Muscle of back (tissue), 3 donors: ENCODE measurements at regions not wholly inside any gene's neighbourhood (a gene's known extent, or its start where the extent isn't known, plus 50 kb on each side); places are given as distances from the start of the nearest gene placed in this dataset.
"Not testable (repeated sequence)": the region's sequence is repeated elsewhere in the genome, so short reads cannot be mapped to it uniquely, and the experiment has no call there.

Experiments used
- DNase-seq, 3 donors: peaks; one replicate each; pipeline versions ENCODE4 v3.0.0 to v3.0.0-alpha.2; 2013

DNA sequence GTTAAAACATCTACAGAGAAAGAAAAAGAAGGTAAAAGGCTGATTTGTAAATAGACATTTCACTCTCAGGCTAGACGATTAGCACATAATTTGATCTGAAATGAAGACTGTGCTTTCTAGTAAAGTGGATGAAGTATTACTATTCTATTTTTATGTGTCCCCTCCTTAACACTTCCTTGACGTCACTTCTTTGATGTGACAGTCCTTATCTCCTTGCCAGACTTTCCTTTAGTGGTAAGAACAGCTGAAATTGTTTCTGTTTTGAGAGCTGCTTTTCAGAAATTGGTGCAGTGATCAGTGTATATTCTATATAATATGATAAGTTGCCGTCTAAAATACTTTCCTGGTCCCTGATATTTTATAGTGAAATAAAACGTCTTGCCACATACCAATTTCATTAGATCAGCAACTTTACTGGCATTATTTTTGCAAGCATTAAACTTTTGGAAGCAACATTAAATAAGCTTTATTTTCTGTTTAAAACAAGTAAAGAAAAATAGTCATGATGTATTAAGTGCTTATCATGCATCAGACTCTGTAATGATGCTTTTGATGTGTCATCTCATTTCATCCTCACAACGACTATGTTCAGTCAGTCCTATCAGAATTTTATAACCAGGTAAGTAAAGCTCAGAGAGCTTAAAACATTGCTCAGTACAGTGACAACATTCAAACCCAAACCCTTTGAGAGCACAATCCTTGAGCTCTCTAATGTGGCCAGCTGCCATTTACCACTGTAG lies 210.3 kb upstream of the PCDH9 start:
- no peak for DNase-seq

DNA sequence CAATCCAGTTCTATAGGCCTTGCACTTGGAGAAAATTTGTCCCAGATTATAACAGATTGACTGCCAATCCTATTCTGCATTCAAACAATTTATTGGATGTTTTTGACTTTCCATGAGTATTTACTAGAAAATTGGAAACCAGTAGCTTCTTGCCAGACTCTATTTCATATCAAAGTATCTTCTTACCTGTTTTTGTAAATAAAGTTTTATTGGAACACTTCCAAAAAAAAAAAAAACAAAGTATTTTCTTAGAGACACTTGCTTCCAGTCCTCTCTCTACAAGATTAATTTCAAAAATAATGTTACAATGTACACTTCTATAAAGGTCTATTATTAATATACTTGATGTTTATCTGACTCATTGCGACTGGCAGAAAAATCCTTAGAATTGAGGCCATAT lies 209.2 kb upstream of the PCDH9 start:
- no peak for DNase-seq

DNA sequence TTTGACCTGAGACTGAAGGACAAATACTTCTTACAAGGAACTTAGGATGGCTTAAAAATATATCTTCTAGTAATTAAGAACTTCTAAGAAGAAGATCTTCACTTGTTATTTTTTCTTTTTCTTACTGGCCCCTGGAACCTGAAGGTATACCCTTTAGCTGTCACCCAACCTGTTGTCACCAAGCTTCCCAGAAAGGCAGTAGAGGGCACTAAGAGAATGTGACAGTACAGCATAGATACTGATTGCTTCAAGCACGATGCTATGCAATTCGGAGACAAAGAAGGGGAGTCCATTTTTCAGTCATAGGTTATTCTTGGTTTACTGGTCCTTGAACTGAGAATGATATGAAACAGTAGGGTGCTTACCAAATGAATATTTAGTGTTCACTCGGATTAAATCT lies 208.3 kb upstream of the PCDH9 start:
- no peak for DNase-seq

DNA sequence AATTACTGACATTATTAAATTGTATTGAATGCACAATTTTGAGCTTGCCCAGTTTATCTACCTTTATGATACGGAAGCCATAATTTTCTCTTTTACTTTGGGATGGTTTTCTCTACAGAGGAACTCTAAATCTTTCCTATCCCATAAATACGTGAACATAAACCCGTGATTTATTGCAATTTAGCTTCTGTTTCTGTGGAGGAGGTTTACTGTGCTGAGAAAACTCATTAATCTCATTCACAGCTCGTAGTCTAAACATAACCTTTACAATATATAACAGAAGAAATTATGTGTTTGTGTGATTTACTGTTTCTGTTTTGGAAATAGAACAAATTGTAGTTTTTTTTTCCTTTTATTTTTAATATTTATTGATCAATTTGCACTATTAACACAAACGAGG lies 207.1 kb upstream of the PCDH9 start:
- no peak for DNase-seq

DNA sequence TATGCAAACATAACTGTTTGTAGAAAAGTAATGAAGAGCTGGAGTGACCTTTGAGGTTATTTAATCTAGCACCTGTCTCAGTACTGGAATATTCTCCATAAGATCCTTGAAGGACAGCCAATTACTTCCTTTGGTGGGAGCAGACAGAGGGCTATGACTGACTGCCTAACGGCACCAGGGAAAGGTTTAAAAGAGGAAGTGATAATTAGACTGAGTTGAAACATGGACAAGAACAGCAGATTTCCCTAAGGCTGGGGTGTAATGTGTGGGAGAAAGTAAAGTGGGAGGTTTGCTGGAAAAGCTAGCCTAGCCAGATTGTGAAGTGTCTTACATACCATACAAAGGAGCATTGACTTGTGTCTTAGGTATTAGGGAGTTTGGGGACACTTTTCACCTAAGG lies 191.3 kb upstream of the PCDH9 start:
- DNase-seq, result no peak

DNA sequence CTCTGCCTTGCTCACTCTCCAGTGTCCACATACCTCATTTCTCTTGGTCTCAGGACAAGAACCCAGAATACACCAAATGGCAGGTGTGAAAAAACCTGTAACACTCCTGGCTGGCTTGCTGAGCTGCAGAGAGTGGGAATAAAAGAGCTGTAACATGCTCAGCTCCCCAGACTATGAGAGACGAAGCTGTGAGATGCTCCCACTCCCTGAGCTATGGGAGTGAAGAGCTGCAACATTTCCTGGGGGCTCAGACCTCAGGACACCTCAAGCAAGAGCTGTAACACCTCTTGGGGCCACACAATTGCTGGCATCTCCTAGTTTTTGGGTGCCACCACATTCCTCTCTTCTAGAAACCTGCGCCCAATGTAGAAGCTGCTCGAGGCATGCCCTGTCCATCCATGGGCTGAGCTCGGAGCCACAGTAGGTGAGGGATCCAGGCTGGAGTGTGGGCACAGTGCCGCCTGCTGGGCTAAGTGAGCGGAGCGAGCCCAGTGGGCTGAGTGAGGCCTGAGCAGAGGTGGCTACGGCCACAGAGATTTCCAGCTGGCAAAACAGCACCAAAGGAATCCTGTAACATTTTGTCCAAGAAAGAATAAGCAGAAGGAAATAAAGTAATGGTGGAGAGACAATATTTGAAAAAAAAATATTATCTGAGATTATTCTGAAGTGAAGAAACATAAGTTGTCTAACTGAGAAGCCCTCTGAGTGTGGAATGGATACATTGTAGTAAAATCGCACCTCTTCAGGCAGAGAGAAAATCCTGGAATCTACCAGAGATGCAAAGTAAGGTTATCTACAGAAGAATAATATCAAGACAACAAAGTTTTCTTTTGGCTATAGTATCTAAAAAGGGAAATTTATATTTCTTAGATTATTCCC lies 186.2 kb upstream of the PCDH9 start:
- no peak for DNase-seq

DNA sequence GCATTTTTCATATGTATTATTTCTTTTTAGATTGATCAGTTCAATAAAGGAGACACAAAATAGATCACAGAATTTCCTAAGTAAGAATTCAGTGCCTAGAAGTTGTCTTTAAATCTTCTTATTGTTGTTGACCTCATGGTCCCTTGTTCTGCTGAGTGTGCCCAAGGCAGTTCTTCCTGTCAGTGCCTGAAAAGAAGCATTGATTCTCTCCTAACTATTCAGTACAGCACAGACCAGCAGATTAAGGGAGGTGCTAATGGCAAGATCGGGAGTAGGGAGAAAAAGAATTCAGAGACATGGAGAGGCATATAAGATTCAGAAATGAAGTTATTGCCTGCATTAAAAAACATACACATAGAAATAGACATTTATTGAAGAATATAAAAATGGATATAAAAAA lies 180.5 kb upstream of the PCDH9 start:
- no peak for DNase-seq

DNA sequence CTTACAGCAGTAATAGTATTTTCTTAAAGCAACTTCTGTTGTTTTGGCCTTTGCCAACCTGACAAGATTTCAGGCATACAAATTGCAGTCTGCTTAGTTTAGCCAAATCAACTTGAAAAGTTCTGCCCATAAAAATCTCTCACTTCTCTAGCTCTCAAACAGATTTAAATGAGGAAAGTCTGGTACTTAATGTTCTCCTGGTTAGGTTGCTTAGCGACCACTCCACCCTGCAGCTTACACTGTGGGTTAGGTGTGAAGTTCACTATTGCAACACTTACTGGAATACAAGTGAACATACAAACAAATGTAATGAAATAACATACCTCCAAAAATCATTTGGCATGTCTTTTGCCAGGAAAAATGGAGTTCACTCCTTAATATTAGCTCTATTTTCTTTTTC lies 178.7 kb upstream of the PCDH9 start:
- DNase-seq, result no peak

DNA sequence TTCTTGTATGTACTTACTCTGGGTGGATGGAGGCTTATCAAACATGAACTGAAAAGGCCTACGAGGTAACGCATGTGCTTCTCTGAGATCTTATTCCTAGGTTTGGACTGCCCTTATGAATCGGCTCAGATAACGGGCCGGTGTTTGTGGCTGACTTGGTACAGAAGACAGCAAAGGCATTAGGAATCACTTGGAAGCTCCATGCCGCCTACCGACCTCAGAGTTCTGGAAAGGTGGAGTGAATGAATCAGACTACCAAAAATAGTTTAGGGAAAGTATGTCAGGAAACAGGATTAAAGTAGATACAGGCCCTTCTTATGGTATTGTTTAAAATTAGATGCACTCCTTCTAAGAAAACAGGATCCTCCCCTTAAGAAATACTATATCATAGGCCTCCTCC lies 172.4 kb upstream of the PCDH9 start:
- DNase-seq, result no peak

DNA sequence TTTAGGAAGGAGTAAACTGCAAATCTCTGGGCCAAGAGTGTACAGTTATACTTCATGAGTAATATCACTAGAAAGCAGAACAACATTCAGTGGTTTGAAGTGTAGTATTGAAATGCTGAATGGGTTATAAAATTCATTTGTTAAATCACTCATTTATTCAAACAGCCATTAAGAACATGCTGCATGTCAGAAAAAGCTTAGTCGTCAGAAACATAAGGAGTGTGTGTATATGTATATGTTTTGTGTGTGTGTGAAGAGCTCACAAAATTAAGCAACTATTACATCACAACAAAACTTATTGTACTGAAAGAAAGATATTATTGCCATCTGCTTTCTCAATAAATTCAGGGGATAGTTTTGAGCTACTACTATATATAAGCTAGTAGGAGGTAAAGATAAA lies 165.4 kb upstream of the PCDH9 start:
- DNase-seq, result no peak

DNA sequence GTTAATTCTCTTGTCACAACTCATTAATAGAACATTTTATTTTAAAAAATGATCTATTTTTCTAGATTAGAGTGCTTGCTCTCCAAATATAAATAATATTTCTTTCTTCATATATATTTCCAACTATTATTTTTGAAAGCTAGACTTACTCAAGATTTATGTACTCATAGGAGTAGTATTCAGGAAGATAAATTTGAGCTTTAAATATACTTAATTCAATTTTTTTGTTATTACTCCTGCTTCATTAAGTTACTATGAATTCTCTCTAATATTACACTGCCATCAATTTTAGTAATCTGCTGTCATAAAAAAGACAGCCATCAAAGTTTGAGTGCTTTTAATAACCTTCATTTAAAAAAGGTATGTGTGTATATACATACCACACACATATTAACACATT lies 161.9 kb upstream of the PCDH9 start:
- no peak for DNase-seq

DNA sequence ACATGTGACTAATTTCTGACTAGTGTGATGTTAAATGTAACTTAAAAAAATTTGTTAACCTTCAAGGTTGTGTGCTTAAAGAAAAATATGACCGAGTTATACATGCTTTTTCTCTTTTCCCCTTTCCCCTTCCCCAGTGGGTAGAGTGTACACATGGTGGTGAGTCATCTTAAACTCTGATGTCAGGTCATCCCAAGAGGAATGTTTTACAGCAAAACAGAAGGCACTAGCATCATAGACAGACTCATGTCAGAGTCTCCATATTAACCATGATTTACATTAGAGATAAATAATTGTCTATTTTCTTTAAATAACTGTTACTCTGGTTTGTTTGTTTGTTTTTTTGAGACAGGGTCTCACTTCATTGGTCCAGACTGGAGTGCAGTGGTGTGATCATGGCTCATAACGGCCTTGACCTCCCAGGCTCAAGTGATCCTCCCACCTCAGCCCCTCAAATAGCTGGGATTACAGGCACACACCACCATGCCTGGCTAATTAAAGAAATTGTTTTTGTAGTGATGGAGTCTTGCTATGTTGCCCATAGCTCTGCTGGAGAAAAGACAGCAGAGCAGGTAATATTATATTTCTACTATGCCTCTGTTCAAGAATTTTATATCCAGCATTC lies 160.4 kb upstream of the PCDH9 start:
- no peak for DNase-seq

DNA sequence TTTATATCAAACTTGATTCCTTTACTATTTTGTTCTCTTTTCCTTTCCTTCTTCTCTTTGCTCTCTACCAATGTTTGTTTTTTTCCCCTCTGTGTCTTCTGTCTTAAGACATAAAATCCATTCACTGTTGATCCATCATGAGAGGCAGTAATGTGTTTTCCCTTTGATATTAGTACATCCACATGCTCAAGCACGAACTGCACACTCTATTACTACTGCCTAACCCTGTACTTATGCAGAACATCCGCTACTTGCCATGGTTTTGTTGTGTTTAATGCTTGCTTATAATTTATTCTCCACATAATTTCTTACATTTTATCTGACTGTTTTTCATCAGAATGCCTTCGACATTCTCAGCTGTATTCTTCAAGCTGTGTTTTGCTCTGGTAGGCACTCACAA lies 159.0 kb upstream of the PCDH9 start:
- DNase-seq, result no peak

DNA sequence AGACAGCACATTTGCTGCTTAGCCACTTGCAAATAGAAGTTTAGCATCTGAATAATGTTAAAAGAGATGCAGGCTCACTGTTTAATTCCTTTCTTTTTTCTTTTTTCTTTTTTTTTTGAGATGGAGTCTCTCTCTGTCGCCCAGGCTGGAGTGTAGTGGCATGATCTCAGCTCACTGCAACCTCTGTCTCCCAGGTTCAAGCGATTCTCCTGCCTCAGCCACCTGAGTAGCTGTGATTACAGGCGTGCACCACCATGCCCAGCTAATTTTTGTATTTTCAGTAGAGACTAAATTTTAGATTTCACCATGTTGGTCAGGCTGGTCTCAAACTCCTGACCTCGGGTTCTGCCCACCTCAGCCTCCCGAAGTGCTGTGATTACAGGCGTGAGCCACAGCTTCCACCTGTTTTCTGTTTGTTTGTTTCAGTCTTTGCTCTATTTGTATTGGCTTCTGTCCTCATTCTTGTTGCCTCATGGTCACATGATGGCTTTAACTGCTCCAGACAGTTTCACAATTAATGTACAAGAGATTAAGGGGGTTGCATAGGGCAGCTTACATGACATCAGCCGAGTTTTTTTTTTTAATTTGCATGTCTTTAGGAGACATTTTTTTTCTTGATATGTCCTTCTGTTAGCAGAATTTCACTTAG lies 153.1 kb upstream of the PCDH9 start:
- DNase-seq, result not testable (repeated sequence)

DNA sequence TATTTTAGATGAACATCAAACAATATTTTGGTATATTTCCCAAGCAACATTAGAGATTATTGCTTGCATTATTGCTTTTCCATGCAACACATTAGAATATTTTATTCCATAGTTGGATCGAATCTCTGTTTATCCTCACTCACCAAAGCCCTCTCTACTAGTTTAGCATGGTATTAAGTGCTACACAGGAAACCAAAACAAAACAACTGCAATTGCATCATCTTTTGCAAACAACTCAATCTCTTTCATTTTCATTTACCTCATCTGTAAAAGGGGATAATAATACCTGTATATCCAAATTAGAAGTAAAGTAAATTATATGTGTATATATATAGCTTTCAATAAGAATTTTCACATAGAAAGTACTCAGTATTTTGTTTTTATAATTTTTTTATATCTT lies 147.8 kb upstream of the PCDH9 start:
- DNase-seq, result no peak

DNA sequence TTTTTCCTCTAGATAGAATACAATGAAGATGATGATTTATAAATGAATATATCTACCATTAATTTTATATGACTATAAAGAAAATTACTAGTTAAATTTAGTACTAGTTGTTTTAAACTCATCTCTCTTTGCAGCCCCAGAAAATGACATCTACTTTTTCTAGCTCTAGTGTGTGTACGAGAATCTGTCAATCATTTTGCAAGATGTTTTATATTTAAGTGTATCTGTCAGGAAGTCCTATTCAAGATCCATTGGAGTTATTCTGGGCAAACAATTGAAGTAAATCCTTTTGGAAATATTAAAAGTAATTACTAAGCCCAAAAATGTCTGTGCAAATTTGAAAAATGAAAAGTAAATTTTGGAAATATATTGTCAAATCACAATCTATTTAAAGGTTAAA lies 144.3 kb upstream of the PCDH9 start:
- DNase-seq, result no peak

DNA sequence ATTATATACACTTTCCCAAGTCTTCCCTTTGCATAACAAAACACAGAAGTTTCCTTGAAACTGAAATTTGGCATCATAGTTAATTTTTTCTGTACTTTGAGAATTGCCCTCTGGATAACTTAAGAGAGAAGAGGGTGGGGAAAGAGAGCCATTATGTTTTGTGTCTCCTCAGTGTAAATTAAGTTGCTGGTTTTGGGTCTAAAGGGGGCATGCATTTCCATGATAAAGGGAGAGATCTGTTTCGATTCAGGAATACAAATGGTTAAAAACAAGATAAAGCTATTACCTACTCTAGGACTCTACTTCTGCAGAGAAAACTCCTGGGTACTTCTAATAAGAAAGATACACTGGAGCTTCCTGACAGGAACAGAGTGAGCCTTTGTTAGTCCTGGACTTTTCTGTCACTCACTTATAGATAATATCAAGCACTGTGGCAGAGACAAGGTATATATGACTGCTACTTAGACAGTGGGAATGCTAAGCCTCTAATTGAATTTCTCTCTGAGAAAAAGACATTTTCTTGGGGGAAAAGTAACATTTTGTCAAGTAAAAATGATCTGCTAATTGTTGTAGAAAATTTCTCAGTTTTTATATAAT lies 142.8 kb upstream of the PCDH9 start:
- no peak for DNase-seq

DNA sequence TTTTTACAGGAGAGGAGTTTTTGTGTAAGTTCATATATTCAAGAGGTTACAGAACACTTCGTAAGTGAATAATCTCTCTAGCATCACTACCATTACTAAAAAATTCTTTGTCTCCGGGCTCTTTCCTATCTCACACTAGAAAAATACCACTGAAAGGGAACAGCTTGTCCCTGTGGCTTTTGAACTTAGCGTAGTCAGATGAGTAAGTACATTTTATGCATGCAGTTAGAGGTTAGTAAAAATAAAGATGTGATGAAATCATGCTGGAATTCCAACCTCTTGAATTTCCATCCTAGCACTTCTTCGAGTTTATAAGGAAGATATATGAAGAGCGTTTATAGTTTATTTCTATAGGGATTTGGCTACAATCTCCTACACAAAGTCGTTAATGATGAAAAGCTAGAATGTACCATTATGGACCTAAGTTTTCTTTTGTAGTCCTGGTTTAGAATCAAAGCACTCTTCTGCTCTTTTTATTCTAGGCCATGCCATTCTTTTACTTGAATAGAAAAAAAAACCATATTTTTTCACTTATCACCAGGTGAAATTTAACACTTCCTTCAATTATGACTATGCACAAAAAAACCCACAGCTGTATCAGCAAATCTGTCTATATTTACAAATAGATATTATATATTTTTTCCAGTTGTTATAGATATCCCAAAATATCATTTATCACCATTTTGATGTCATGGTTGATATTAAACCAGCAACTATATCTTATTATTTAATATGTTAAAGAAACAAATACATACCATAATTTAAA lies 139.9 kb upstream of the PCDH9 start:
- peak in 2 of 3 donors; percentile 21 to 73 for DNase-seq

DNA sequence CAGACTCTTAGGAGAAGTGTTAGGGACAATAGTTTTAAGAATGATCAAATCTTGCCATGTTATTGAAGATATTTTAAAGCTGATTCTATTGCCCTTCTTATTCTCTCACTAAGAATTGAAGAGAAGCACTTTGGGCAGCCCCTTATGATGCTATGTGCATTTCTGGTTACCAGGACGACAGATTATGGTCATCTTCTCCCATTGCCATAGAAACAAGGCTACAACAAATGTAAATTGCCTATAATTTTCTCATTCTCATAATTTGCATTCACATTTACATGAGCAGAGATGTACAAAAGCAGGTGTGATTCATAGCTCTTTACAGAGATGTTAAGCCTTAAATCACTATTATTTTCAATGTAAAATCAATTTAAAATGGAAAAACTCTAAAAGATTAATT lies 137.3 kb upstream of the PCDH9 start:
- no peak for DNase-seq

DNA sequence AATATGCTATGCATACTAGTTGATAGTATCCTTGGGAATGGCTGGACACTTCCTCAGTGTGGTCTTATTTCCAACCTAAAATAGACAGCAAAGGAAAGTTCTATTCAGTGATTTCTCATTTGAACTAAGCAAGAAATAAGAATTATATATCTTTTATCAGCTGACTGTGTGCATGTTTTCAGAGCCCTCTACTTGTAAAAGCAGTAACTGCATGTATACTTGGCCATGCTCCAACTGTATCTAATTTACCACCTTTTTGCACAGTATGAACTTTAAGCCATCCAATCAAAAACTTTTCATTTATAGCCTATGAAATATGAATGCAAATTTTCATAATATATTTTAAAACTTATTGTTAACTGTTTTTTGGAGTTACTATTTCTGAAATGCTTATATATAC lies 136.4 kb upstream of the PCDH9 start:
- DNase-seq, result no peak

DNA sequence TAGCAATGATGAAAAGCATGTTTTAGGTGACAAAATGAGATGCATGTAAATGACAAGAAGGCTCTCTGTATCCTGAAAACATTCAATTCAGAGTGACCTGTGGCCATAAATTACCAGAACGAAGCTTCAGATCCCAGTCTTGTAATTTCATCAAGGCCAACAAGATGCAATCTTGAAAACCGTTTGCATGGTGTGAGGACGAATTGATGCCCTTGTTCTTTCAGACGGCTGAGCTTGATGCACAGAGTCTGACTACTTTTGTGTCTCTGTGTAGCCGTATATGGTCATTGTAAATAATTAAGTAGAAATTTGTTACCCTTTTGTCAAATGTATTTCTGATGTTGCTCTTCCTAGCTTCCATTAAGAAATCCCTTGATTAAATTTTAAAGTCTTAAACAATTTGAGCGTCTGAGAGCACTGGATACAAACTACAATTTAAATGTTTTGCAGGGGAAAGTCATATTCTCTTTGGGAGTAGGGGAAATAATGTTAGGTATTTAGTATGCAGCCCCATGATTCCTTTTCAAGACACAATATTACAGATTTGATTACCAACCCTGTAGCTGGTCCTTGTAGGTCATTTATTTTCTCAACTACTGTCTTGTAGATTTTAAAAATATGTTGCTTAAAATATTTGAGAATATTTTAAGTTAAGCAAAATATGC lies 125.8 kb upstream of the PCDH9 start:
- peak in 1 of 3 donors; percentile 3 for DNase-seq
